Osteoblast (primary cell): ENCODE measurements at regions not wholly inside any gene's neighbourhood (a gene's known extent, or its start where the extent isn't known, plus 50 kb on each side); places are given as distances from the start of the nearest gene placed in this dataset.

Source experiments
- DNase-seq: peaks from one replicate; pipeline ENCODE4 v3.0.0; 2011; ENCODE audit warnings: low spot score, mixed read lengths; ENCODE audit not compliant: insufficient read length; ENCODE audit errors: missing footprints
- H2AFZ ChIP-seq: 2 replicates; pipeline ENCODE4 v1.6.0; 2011; ENCODE audit warnings: mild to moderate bottlenecking, low read length
- H3K27ac ChIP-seq: 2 replicates; pipeline ENCODE4 v1.5.1; 2011; ENCODE audit warnings: mild to moderate bottlenecking, low read depth, low read length, moderate library complexity
- H3K27me3 ChIP-seq: 2 replicates; pipeline ENCODE4 v1.6.0; 2012; ENCODE audit warnings: mild to moderate bottlenecking, control low read depth, inconsistent platforms, low read length, moderate library complexity; ENCODE audit not compliant: insufficient read depth
- H3K36me3 ChIP-seq: 2 replicates; pipeline ENCODE4 v1.5.1; 2011; ENCODE audit warnings: mild to moderate bottlenecking, low read length, control low read depth, moderate library complexity; ENCODE audit not compliant: insufficient read depth
- H3K4me1 ChIP-seq: 2 replicates; pipeline ENCODE4 v1.5.1; 2011; ENCODE audit warnings: mild to moderate bottlenecking, low read length, control low read depth, moderate library complexity; ENCODE audit not compliant: insufficient read depth
- H3K4me2 ChIP-seq: 2 replicates; pipeline ENCODE4 v1.6.0; 2011; ENCODE audit warnings: mild to moderate bottlenecking, low read length; ENCODE audit not compliant: insufficient read depth
- H3K4me3 ChIP-seq: fragments of 200-600 bp; sonication (generic); 3 replicates; pipeline ENCODE4 v1.5.1; 2012; ENCODE audit warnings: mild to moderate bottlenecking, low read length, inconsistent platforms; ENCODE audit not compliant: insufficient read depth
- H3K79me2 ChIP-seq: 2 replicates; pipeline ENCODE4 v1.6.0; 2012; ENCODE audit warnings: mild to moderate bottlenecking, low read length, control low read depth, inconsistent platforms; ENCODE audit not compliant: insufficient read depth
- H3K9me3 ChIP-seq: 2 replicates; pipeline ENCODE4 v1.5.1; 2011; ENCODE audit warnings: low read depth, low read length, control low read depth
- H4K20me1 ChIP-seq: 2 replicates; pipeline ENCODE4 v1.6.0; 2012; ENCODE audit warnings: mild to moderate bottlenecking, low read length, control low read depth; ENCODE audit not compliant: insufficient read depth
- TF ChIP-seq, protein P1 (sequence below): IDR thresholded peaks from 2 replicates; pipeline ENCODE4 v1.5.1; 2011; ENCODE audit warnings: mild to moderate bottlenecking, low read depth, low read length, moderate library complexity; ENCODE audit errors: extremely low read depth

DNA sequence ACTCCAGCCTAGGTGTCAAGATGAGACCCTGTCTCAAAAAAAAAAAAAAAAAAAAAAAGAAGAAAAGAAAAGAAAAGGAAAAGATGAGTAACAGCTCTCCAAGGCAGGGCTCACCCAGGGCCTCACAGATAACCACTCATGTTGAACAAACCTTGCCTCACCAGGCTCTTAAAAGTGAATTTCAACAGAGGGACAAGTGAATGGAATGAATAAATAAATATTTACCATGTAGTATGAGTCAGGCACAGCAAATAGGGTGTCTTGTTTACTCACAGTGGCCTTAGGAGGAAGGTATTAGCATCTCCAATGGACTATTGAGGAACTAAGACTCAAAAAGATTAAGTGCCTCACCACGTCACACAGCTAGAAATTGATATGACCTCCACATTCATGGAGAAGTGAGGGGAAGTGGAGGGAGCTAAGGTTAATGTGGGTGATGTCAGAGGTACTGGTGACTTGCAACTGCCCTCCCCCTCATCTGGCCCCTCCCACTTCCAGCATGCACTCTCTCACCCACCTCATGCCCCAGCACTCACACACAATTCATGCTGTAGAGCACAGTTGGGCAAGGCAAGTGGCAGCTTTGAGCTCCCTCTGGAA lies 255.5 kb downstream of the UACA start:
- peak overlapping the region; percentile 7 for H3K4me2 ChIP-seq

DNA sequence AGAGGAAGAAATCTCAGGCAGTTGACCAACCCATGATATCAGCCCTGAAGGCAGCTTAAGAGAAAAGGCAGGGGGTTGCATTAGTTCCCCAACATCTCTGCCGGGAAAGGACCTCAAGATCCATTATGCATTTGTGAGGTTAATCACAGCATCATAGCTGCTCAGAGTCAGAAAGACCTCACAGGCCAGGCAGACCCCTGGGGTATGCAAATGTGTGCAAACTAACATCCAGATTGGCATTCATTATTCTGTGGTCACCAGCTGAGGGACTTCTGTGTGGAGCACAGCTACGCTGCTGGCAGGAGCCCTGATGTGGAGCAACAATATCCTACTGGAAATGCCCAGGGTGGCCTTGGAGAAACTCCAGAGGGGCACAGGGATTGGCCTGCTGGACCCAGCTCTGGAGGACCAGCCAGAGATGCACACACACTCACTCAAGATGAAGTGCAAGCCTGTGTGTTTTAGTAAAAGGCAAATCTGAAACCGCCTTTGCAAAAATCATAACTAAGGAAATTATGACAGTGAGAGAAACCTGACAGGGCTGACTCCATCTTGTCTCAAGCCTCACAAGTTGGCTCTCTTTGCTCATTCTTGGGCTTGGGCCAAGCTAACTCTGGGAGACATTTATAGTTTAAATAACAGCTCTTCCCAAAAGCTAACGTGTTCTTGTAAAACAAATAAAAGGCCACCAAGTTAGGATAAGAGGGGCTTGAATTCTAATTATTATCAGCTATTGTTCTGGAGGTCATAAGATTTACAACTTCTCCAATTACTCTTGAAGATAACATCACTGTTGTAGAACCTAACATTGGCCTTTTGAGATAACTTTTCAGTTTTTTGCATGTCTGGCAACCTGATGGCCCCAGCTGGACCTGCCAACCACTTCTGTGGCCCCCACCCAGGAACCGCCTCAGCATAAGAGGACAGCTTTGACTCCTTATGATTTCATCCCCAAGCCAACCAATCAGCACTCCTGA lies 257.1 kb downstream of the UACA start:
- Histone ChIP-seq H3K79me2 (no peaks in the 10 kb centered on the region), H3K4me3 (no peak overlapping the region), H2AFZ (no peak overlapping the region), H3K27ac (peak overlapping the region; percentile 74), H4K20me1 (no peaks in the 10 kb centered on the region), H3K4me1 (peaks cover 64% of the 10 kb centered on the region), H3K4me2 (peak overlapping the region; percentile 68), H3K27me3 (peaks cover 2% of the 10 kb centered on the region), H3K9me3 (peaks cover 3% of the 10 kb centered on the region), H3K36me3 (no peaks in the 10 kb centered on the region)
- TF ChIP-seq, protein P1, sequence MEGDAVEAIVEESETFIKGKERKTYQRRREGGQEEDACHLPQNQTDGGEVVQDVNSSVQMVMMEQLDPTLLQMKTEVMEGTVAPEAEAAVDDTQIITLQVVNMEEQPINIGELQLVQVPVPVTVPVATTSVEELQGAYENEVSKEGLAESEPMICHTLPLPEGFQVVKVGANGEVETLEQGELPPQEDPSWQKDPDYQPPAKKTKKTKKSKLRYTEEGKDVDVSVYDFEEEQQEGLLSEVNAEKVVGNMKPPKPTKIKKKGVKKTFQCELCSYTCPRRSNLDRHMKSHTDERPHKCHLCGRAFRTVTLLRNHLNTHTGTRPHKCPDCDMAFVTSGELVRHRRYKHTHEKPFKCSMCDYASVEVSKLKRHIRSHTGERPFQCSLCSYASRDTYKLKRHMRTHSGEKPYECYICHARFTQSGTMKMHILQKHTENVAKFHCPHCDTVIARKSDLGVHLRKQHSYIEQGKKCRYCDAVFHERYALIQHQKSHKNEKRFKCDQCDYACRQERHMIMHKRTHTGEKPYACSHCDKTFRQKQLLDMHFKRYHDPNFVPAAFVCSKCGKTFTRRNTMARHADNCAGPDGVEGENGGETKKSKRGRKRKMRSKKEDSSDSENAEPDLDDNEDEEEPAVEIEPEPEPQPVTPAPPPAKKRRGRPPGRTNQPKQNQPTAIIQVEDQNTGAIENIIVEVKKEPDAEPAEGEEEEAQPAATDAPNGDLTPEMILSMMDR: no peak
- DNase-seq: no peak

More for the DNA sequence above, 255.5 kb downstream of the UACA start:
- TF ChIP-seq, protein P1: no peak
- Histone ChIP-seq H3K27ac (peak overlapping the region; percentile 83), H3K79me2 (no peaks in the 10 kb centered on the region), H3K36me3 (no peaks in the 10 kb centered on the region), H4K20me1 (no peaks in the 10 kb centered on the region), H3K9me3 (peaks cover 3% of the 10 kb centered on the region), H3K27me3 (no peaks in the 10 kb centered on the region), H3K4me3 (no peak overlapping the region), H3K4me1 (peaks cover 64% of the 10 kb centered on the region), H2AFZ (no peak overlapping the region)
- DNase-seq: peak; percentile 79

DNA sequence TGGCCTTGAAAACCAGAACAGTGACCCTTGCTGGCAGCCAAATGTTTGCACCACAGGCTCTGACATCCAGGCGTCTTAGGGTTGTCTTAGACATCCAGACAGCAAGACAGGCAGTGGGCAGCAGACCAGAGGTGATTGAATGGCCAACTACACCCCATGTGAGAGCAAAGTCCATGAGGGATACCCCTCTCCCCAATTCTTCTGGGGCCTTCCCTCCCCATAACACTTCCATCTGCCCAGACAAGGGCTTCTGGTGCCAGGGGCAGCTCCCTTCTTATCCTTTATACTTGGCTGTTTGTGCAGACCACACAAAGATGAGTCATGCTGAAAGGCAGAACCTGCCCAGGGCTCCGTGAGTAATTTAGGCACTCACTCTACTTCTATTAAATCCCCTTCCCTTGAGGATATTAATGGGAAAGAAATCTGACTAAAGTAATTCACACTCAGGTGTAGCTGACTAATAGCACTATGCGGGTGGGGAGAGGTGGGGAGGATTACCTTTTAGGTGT lies 257.9 kb downstream of the UACA start:
- TF ChIP-seq, protein P1: no peak
- Histone ChIP-seq H3K36me3 (no peaks in the 10 kb centered on the region), H3K4me2 (peak overlapping the region; percentile 68), H3K4me1 (peaks cover 64% of the 10 kb centered on the region), H3K9me3 (peaks cover 3% of the 10 kb centered on the region), H3K79me2 (no peaks in the 10 kb centered on the region), H4K20me1 (no peaks in the 10 kb centered on the region), H3K27ac (peak overlapping the region; percentile 74), H3K27me3 (peaks cover 2% of the 10 kb centered on the region), H2AFZ (no peak overlapping the region), H3K4me3 (no peak overlapping the region)
- DNase-seq: peak; percentile 95

DNA sequence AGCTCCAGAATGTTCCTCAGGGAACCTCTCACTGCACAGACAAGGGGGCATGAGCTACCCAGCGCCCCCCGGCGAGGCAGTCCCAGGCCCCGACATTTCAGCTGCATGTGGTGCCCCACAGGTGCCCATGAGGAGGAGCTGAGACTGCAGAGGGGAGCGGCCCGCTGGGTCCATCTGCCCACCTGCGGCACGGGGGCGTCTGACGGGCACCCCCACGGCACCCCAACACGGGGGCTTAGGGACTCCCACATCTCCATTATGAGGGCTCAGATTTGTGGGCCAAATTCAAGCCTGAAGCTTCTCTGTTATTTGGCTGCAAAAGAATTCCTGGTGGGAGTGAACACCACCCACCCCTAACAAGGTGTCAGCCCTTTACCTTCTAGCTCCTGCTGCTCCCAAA lies 258.4 kb downstream of the UACA start:
- DNase-seq: no peak
- Histone ChIP-seq H3K4me3 (no peak overlapping the region), H3K9me3 (peaks cover 2% of the 10 kb centered on the region), H3K4me2 (no peak overlapping the region), H3K36me3 (no peaks in the 10 kb centered on the region), H3K79me2 (no peaks in the 10 kb centered on the region), H2AFZ (no peak overlapping the region), H3K4me1 (peaks cover 64% of the 10 kb centered on the region), H3K27ac (peak overlapping the region; percentile 74), H4K20me1 (no peaks in the 10 kb centered on the region), H3K27me3 (peaks cover 2% of the 10 kb centered on the region)
- TF ChIP-seq, protein P1: no peak
